NCI-H748 (cell line): ENCODE measurements at regions not wholly inside any gene's neighbourhood (a gene's known extent, or its start where the extent isn't known, plus 50 kb on each side); places are given as distances from the start of the nearest gene placed in this dataset.

ENCODE experiments used
- DNase-seq: peaks from one replicate; lab custom pipeline; 2025; ENCODE audit not compliant: unreplicated experiment; lab: John Stamatoyannopoulos, UW

GRCh38 chr12:94026596-94026995 is 121.8 kb upstream of the PLXNC1 start:
- no peak for DNase-seq

- DNase-seq = no peak
Measured at GRCh38 chr12:94027561-94027960, 120.8 kb upstream of the PLXNC1 start.

- no peak for DNase-seq
Measured at GRCh38 chr12:94031763-94032162, 116.6 kb upstream of the PLXNC1 start.

GRCh38 chr12:94032368-94032767 is 116.0 kb upstream of the PLXNC1 start:
- DNase-seq = no peak

GRCh38 chr12:94033101-94033500 is 115.3 kb upstream of the PLXNC1 start:
- no peak for DNase-seq

GRCh38 chr12:94033784-94034183 is 114.6 kb upstream of the PLXNC1 start:
- peak; percentile 12 for DNase-seq

GRCh38 chr12:94037444-94037843 is 110.9 kb upstream of the PLXNC1 start:
- no peak for DNase-seq

- no peak for DNase-seq
Measured at GRCh38 chr12:94038605-94039004, 109.8 kb upstream of the PLXNC1 start.

- no peak for DNase-seq
Measured at GRCh38 chr12:94039199-94039840, 109.1 kb upstream of the PLXNC1 start.

- no peak for DNase-seq
Measured at GRCh38 chr12:94039914-94040313, 108.5 kb upstream of the PLXNC1 start.

GRCh38 chr12:94041850-94042249 is 106.5 kb upstream of the PLXNC1 start:
- DNase-seq = no peak

- DNase-seq = no peak
Measured at GRCh38 chr12:94042321-94042720, 106.1 kb upstream of the PLXNC1 start.

GRCh38 chr12:94046626-94047410 is 101.6 kb upstream of the PLXNC1 start:
- no peak for DNase-seq

- DNase-seq = no peak
Measured at GRCh38 chr12:94047781-94048567, 100.4 kb upstream of the PLXNC1 start.

- DNase-seq = no peak
Measured at GRCh38 chr12:94048757-94049156, 99.6 kb upstream of the PLXNC1 start.

GRCh38 chr12:94049718-94050117 is 98.7 kb upstream of the PLXNC1 start:
- peak; percentile 16 for DNase-seq

GRCh38 chr12:94053676-94054075 is 94.7 kb upstream of the PLXNC1 start:
- DNase-seq = no peak

- no peak for DNase-seq
Measured at GRCh38 chr12:94055528-94055927, 92.8 kb upstream of the PLXNC1 start.

- no peak for DNase-seq
Measured at GRCh38 chr12:94056419-94057158, 91.8 kb upstream of the PLXNC1 start.

- no peak for DNase-seq
Measured at GRCh38 chr12:94057262-94058151, 90.9 kb upstream of the PLXNC1 start.
